Neutrophil (primary cell): ENCODE measurements at regions not wholly inside any gene's neighbourhood (a gene's known extent, or its start where the extent isn't known, plus 50 kb on each side); places are given as distances from the start of the nearest gene placed in this dataset.

ENCODE experiments used
- H3K27ac ChIP-seq: fragments of 200-600 bp; sonication (generic); 2 replicates; pipeline ENCODE4 v1.5.1; 2016; ENCODE audit warnings: mild to moderate bottlenecking, moderate library complexity
- H3K27me3 ChIP-seq: fragments of 200-600 bp; sonication (generic); 2 replicates; pipeline ENCODE4 v1.6.0; 2016; ENCODE audit warnings: mild to moderate bottlenecking
- H3K36me3 ChIP-seq: fragments of 200-600 bp; sonication (generic); 2 replicates; pipeline ENCODE4 v1.5.1; 2017
- H3K4me1 ChIP-seq, 2 experiments: fragments of 200-600 bp in 1 of 2; sonication (generic) in 1 of 2; 1 replicate in 1 of 2; 2 replicates in 1 of 2; pipeline versions ENCODE4 v1.5.1 to v1.6.1; 2013 to 2016; ENCODE audit warnings: low read depth in 1 of 2, low read length in 1 of 2, mild to moderate bottlenecking in 1 of 2, moderate library complexity in 1 of 2; ENCODE audit not compliant: control insufficient read depth in 1 of 2, insufficient read depth in 1 of 2
- H3K4me3 ChIP-seq, 2 experiments: fragments of 200-600 bp in 1 of 2; sonication (generic) in 1 of 2; 1 replicate in 1 of 2; 2 replicates in 1 of 2; pipeline ENCODE4 v1.5.1; 2013 to 2016; ENCODE audit warnings: low read depth in 1 of 2, low read length in 1 of 2, mild to moderate bottlenecking in 1 of 2, moderate library complexity in 1 of 2
- H3K9me3 ChIP-seq: fragments of 200-600 bp; sonication (generic); 2 replicates; pipeline ENCODE4 v1.5.1; 2016
- CTCF ChIP-seq: fragments of 200-600 bp; sonication (generic); IDR thresholded peaks from 2 replicates; pipeline ENCODE4 v1.5.1; 2016; ENCODE audit warnings: antibody characterized with exemption

- no peaks in the 10 kb centered on the region for H3K27me3 ChIP-seq
- no peak overlapping the region for H3K27ac ChIP-seq
- no peak overlapping the region for H3K4me3 ChIP-seq
- TF ChIP-seq CTCF: no peak
- no peaks in the 10 kb centered on the region for H3K4me1 ChIP-seq
- H3K36me3 ChIP-seq: no peaks in the 10 kb centered on the region
- no peaks in the 10 kb centered on the region for H3K9me3 ChIP-seq
Measured at GRCh38 chr2:156659694-156660093, 223.5 kb downstream of the GPD2 start.

- Histone ChIP-seq H3K27ac (no peak overlapping the region), H3K4me3 (no peak overlapping the region), H3K9me3 (no peaks in the 10 kb centered on the region), H3K4me1 (no peaks in the 10 kb centered on the region), H3K27me3 (no peaks in the 10 kb centered on the region), H3K36me3 (no peaks in the 10 kb centered on the region)
- TF ChIP-seq CTCF: no peak
Measured at GRCh38 chr2:156663757-156664409, 227.7 kb downstream of the GPD2 start.

GRCh38 chr2:156666130-156666785 lies 230.1 kb downstream of the GPD2 start:
- TF ChIP-seq CTCF: no peak
- Histone ChIP-seq H3K36me3 (no peaks in the 10 kb centered on the region), H3K9me3 (no peaks in the 10 kb centered on the region), H3K27me3 (no peaks in the 10 kb centered on the region), H3K27ac (no peak overlapping the region), H3K4me1 (no peaks in the 10 kb centered on the region), H3K4me3 (no peak overlapping the region)

- no peaks in the 10 kb centered on the region for H3K4me1 ChIP-seq
- no peak overlapping the region for H3K27ac ChIP-seq
- H3K27me3 ChIP-seq: no peaks in the 10 kb centered on the region
- H3K4me3 ChIP-seq: no peak overlapping the region
- no peak for TF ChIP-seq CTCF
- no peaks in the 10 kb centered on the region for H3K36me3 ChIP-seq
- H3K9me3 ChIP-seq: no peaks in the 10 kb centered on the region
Measured at GRCh38 chr2:156670104-156670503, 233.9 kb downstream of the GPD2 start.

GRCh38 chr2:156671706-156672361 lies 235.7 kb downstream of the GPD2 start:
- no peak overlapping the region for H3K4me3 ChIP-seq
- no peak overlapping the region for H3K27ac ChIP-seq
- H3K36me3 ChIP-seq: no peaks in the 10 kb centered on the region
- no peaks in the 10 kb centered on the region for H3K4me1 ChIP-seq
- no peak for TF ChIP-seq CTCF
- no peaks in the 10 kb centered on the region for H3K9me3 ChIP-seq
- H3K27me3 ChIP-seq: no peaks in the 10 kb centered on the region
